RKO (cell line): ENCODE measurements at regions not wholly inside any gene's neighbourhood (a gene's known extent, or its start where the extent isn't known, plus 50 kb on each side); places are given as distances from the start of the nearest gene placed in this dataset.
"Not testable (repeated sequence)": the region's sequence is repeated elsewhere in the genome, so short reads cannot be mapped to it uniquely, and the experiment has no call there.

Experiments
- DNase-seq: peaks from one replicate; pipeline ENCODE4 v3.0.0-alpha.2; 2016; ENCODE audit warnings: low spot score

GRCh38 chr9:7622481-7622880 is 177.1 kb downstream of the DMAC1 start:
- DNase-seq, result no peak

GRCh38 chr9:7615344-7615743 is 184.2 kb downstream of the DMAC1 start:
- no peak for DNase-seq

GRCh38 chr9:7613931-7614330 is 185.6 kb downstream of the DMAC1 start:
- DNase-seq, result no peak

GRCh38 chr9:7608261-7608660 is 191.3 kb downstream of the DMAC1 start:
- no peak for DNase-seq

- no peak for DNase-seq
Measured at GRCh38 chr9:7607421-7607820, 192.2 kb downstream of the DMAC1 start.

- no peak for DNase-seq
Measured at GRCh38 chr9:7606591-7606990, 193.0 kb downstream of the DMAC1 start.

- no peak for DNase-seq
Measured at GRCh38 chr9:7601739-7602138, 197.8 kb downstream of the DMAC1 start.

GRCh38 chr9:7597716-7598115 is 201.9 kb downstream of the DMAC1 start:
- no peak for DNase-seq

- DNase-seq, result peak; percentile 12
Measured at GRCh38 chr9:7592321-7593316, 207.0 kb downstream of the DMAC1 start.

- no peak for DNase-seq
Measured at GRCh38 chr9:7591501-7591900, 208.1 kb downstream of the DMAC1 start.

GRCh38 chr9:7580568-7580967 is 219.0 kb downstream of the DMAC1 start:
- no peak for DNase-seq

GRCh38 chr9:7579351-7579750 is 220.2 kb downstream of the DMAC1 start:
- no peak for DNase-seq

- no peak for DNase-seq
Measured at GRCh38 chr9:7578951-7579350, 220.6 kb downstream of the DMAC1 start.

- DNase-seq, result peak; percentile 64
Measured at GRCh38 chr9:7570107-7570720, 229.4 kb downstream of the DMAC1 start.

- DNase-seq, result no peak
Measured at GRCh38 chr9:7567687-7568086, 231.9 kb downstream of the DMAC1 start.

GRCh38 chr9:7561527-7562080 is 238.0 kb downstream of the DMAC1 start:
- DNase-seq, result no peak

- no peak for DNase-seq
Measured at GRCh38 chr9:7560669-7561305, 238.8 kb downstream of the DMAC1 start.

GRCh38 chr9:7554699-7555098 is 244.9 kb downstream of the DMAC1 start:
- no peak for DNase-seq

- not testable (repeated sequence) for DNase-seq
Measured at GRCh38 chr9:7552706-7553105, 246.9 kb downstream of the DMAC1 start.

GRCh38 chr9:7549249-7549648 is 250.3 kb downstream of the DMAC1 start:
- no peak for DNase-seq

GRCh38 chr9:7546261-7546660 is 253.3 kb downstream of the DMAC1 start:
- no peak for DNase-seq

GRCh38 chr9:7545371-7546165 is 254.0 kb downstream of the DMAC1 start:
- DNase-seq, result no peak
